Ovary (tissue), 7 donors: ENCODE measurements at regions not wholly inside any gene's neighbourhood (a gene's known extent, or its start where the extent isn't known, plus 50 kb on each side); places are given as distances from the start of the nearest gene placed in this dataset.

Experiments used
- DNase-seq, 5 donors: peaks; one replicate each; pipeline ENCODE4 v3.0.0-alpha.2; 2019 to 2020
- H3K27ac ChIP-seq, 2 donors: fragments of 200-600 bp; one replicate each; pipeline versions ENCODE4 v1.5.1 to v1.8.0; 2019 to 2022
- H3K27me3 ChIP-seq: fragments of 200-600 bp; one replicate; pipeline ENCODE4 v1.8.0; 2022
- H3K36me3 ChIP-seq: fragments of 200-600 bp; sonication (generic); one replicate; pipeline ENCODE4 v1.5.1; 2019
- H3K4me1 ChIP-seq: one replicate; pipeline ENCODE4 v1.8.1; 2013; ENCODE audit warnings: mild to moderate bottlenecking, moderate library complexity; ENCODE audit not compliant: insufficient read depth
- H3K4me3 ChIP-seq: fragments of 200-600 bp; sonication (generic); one replicate; pipeline ENCODE4 v1.5.1; 2017
- H3K9me3 ChIP-seq, 2 donors: fragments of 200-600 bp in 1 of 2; sonication (generic) in 1 of 2; one replicate each; pipeline versions ENCODE4 v1.5.1 to v1.8.1; 2013 to 2019; ENCODE audit warnings: mild to moderate bottlenecking in 1 of 2, moderate library complexity in 1 of 2
- CTCF ChIP-seq, 3 donors: fragments of 450-650 bp in 2 of 3; fragments of 200-600 bp in 1 of 3; IDR thresholded peaks; one replicate each; pipeline versions ENCODE4 v1.5.1 to v1.8.0; 2016 to 2022; ENCODE audit warnings: antibody characterized with exemption in 3 of 3, mild to moderate bottlenecking in 1 of 3
- EP300 ChIP-seq: sonication (generic); formaldehyde crosslinking; IDR thresholded peaks from one replicate; pipeline ENCODE4 v1.6.1; 2017; ENCODE audit warnings: antibody characterized with exemption
- POLR2A ChIP-seq: fragments of 450-650 bp; IDR thresholded peaks from one replicate; pipeline ENCODE4 v1.6.1; 2017; ENCODE audit warnings: antibody characterized with exemption, mild to moderate bottlenecking, moderate library complexity
- WGBS, 3 donors: extraction: QIAGEN DNeasy Blood & Tissue Kit in 1 of 3; methylation state at CpG; one replicate each; pipeline versions ENCODE4 v1.1.5 to v1.1.7; 2013 to 2017; 5-methylcytosine and 5-hydroxymethylcytosine counted together
- intact Hi-C, 4 donors: fragments of 100-400 bp; cut with DNase I; formaldehyde crosslinking; loops; one replicate each; pipeline versions ENCODE4 v1.11.0 to v1.15.1; 2022 to 2023
- donor health status: DM: no; HTN: no; CAD: no; lungs with moderate emphysema.
- donor health status: DM: no; HTN: no; CAD: no.
- donor health status: Bipolar disorder and iron deficiency.
- donor health status: DM: no; HTN: no; CAD: no.
- donor health status: DM: yes; HTN: yes; CAD: no.

- Histone ChIP-seq H3K9me3 (no peaks in the 10 kb centered on the region), H3K4me3 (no peak overlapping the region), H3K27ac (no peak overlapping the region), H3K36me3 (no peaks in the 10 kb centered on the region), H3K4me1 (no peaks in the 10 kb centered on the region), H3K27me3 (no peaks in the 10 kb centered on the region)
- DNase-seq, result no peak
- intact Hi-C loops, result no loop called here
- 66 to 89% (median 84%) methylated on average over 5 of the region's 5 CpGs for WGBS, 3 donors
- TF ChIP-seq EP300 (no peak), CTCF (IDR thresholded peaks at IDR 0.05) (no peak), POLR2A (no peak)
Measured at GRCh38 chr20:20977786-20978185, 128.4 kb downstream of the LINC00237 start.

- no peaks in the 10 kb centered on the region for H3K4me1 ChIP-seq
- TF ChIP-seq POLR2A, result no peak
- no peak for TF ChIP-seq EP300
- no peak for TF ChIP-seq CTCF (IDR thresholded peaks at IDR 0.05)
- H3K4me3 ChIP-seq, result no peak overlapping the region
- H3K36me3 ChIP-seq, result no peaks in the 10 kb centered on the region
- no peak for DNase-seq
- H3K27ac ChIP-seq, result no peak overlapping the region
- intact Hi-C loops, result no loop called here
- H3K27me3 ChIP-seq, result no peaks in the 10 kb centered on the region
- 86 to 100% (median 96%) methylated on average over 1 of the region's 1 CpG for WGBS, 3 donors
- H3K9me3 ChIP-seq, result no peaks in the 10 kb centered on the region
Measured at GRCh38 chr20:20972490-20972889, 133.7 kb downstream of the LINC00237 start.

GRCh38 chr20:20971810-20972209, 134.3 kb downstream of the LINC00237 start:
- no peak for DNase-seq
- no peaks in the 10 kb centered on the region for H3K9me3 ChIP-seq

GRCh38 chr20:20970841-20971240, 135.3 kb downstream of the LINC00237 start:
- TF ChIP-seq EP300 (no peak), POLR2A (no peak)
- no peaks in the 10 kb centered on the region for H3K9me3 ChIP-seq
- no peaks in the 10 kb centered on the region for H3K36me3 ChIP-seq
- H3K4me3 ChIP-seq, result no peak overlapping the region
- H3K27me3 ChIP-seq, result no peaks in the 10 kb centered on the region
- no peak for DNase-seq
- intact Hi-C loops, result no loop called here
- 47 to 56% (median 48%) methylated on average over 3 of the region's 3 CpGs for WGBS, 3 donors
- H3K27ac ChIP-seq, result no peak overlapping the region
- no peaks in the 10 kb centered on the region for H3K4me1 ChIP-seq

More at GRCh38 chr20:20971810-20972209, 134.3 kb downstream of the LINC00237 start:
- Histone ChIP-seq H3K4me1 (no peaks in the 10 kb centered on the region), H3K36me3 (no peaks in the 10 kb centered on the region), H3K27ac (no peak overlapping the region), H3K4me3 (no peak overlapping the region), H3K27me3 (no peaks in the 10 kb centered on the region)
- TF ChIP-seq EP300 (no peak), POLR2A (no peak), CTCF (IDR thresholded peaks at IDR 0.05) (no peak)
- intact Hi-C loops, result no loop called here
- WGBS, 3 donors, result 89 to 92% (median 91%) methylated on average over 6 of the region's 6 CpGs

- Histone ChIP-seq H3K36me3 (no peaks in the 10 kb centered on the region), H3K27ac (no peak overlapping the region), H3K4me1 (no peaks in the 10 kb centered on the region), H3K27me3 (no peaks in the 10 kb centered on the region), H3K9me3 (no peaks in the 10 kb centered on the region), H3K4me3 (no peak overlapping the region)
- intact Hi-C loops, result no loop called here
- no peak for DNase-seq
- WGBS, 3 donors, result 68 to 77% (median 69%) methylated on average over 13 of the region's 13 CpGs
- TF ChIP-seq EP300, result no peak
- no peak for TF ChIP-seq CTCF (IDR thresholded peaks at IDR 0.05)
- no peak for TF ChIP-seq POLR2A
Measured at GRCh38 chr20:20969701-20970280, 136.4 kb downstream of the LINC00237 start.
